ENCODE measurements at regions not wholly inside any gene's neighbourhood (a gene's known extent, or its start where the extent isn't known, plus 50 kb on each side); places are given as distances from the start of the nearest gene placed in this dataset.

- H3K27ac ChIP-seq = no peak overlapping the region
Observed at GRCh38 chr2:175576875-175577274, 395.4 kb upstream of the ATP5MC3 start.

GRCh38 chr2:175576270-175576669 lies 394.8 kb upstream of the ATP5MC3 start:
- H3K27ac ChIP-seq = no peak overlapping the region
- TF ChIP-seq CTCF (conservative IDR thresholded peaks at IDR 0.05) (no peak), ZFX (IDR thresholded peaks at IDR 0.05) (no peak)

More at GRCh38 chr2:175576875-175577274, 395.4 kb upstream of the ATP5MC3 start:
- TF ChIP-seq ZFX (IDR thresholded peaks at IDR 0.05) (no peak), CTCF (conservative IDR thresholded peaks at IDR 0.05) (no peak)

- H3K27ac ChIP-seq = no peak overlapping the region
- TF ChIP-seq ZFX (IDR thresholded peaks at IDR 0.05) (no peak), CTCF (conservative IDR thresholded peaks at IDR 0.05) (no peak)
Observed at GRCh38 chr2:175575346-175576258, 394.1 kb upstream of the ATP5MC3 start.

- TF ChIP-seq ZFX (IDR thresholded peaks at IDR 0.05) (no peak), CTCF (conservative IDR thresholded peaks at IDR 0.05) (no peak)
- no peak overlapping the region for H3K27ac ChIP-seq
Observed at GRCh38 chr2:175574069-175574468, 392.6 kb upstream of the ATP5MC3 start.

- no peak overlapping the region for H3K27ac ChIP-seq
- TF ChIP-seq ZFX (IDR thresholded peaks at IDR 0.05) (no peak), CTCF (conservative IDR thresholded peaks at IDR 0.05) (no peak)
Observed at GRCh38 chr2:175571078-175571653, 389.7 kb upstream of the ATP5MC3 start.

GRCh38 chr2:175568109-175568730 lies 386.7 kb upstream of the ATP5MC3 start:
- H3K27ac ChIP-seq = no peak overlapping the region
- TF ChIP-seq ZFX (IDR thresholded peaks at IDR 0.05) (no peak), CTCF (conservative IDR thresholded peaks at IDR 0.05) (no peak)

Measured in C4-2B (cell line).